ENCODE measurements at regions not wholly inside any gene's neighbourhood (a gene's known extent, or its start where the extent isn't known, plus 50 kb on each side); places are given as distances from the start of the nearest gene placed in this dataset.

GRCh38 chr9:88801214-88801796 lies 190.0 kb upstream of the S1PR3 start:
- no peak overlapping the region for H2AK5ac ChIP-seq (ENCODE audit: low read depth, low read length)
- H3K4me2 ChIP-seq (ENCODE audit: insufficient read depth in 1 of 2, low read depth in 2 of 2, low read length in 2 of 2), result no peak overlapping the region
- no peaks in the 10 kb centered on the region for H3K79me2 ChIP-seq (ENCODE audit: control insufficient read depth in 1 of 2, insufficient read depth in 2 of 2, low read length in 2 of 2)
- no peak overlapping the region for H3K27ac ChIP-seq (ENCODE audit: low read depth, low read length)
- H3K23me2 ChIP-seq (ENCODE audit: low read depth, low read length), result no peaks in the 10 kb centered on the region
- H4K20me1 ChIP-seq (replicated peaks in 1 of 2; ENCODE audit: control insufficient read depth in 1 of 2, insufficient read depth in 2 of 2, low read length in 2 of 2), result no peaks in the 10 kb centered on the region
- H2BK15ac ChIP-seq (ENCODE audit: low read length), result no peak overlapping the region
- no peak overlapping the region for H3K14ac ChIP-seq (ENCODE audit: insufficient read length)
- H3K4ac ChIP-seq (replicated peaks; ENCODE audit: insufficient read length, low read depth, low read length), result no peak overlapping the region
- H3K18ac ChIP-seq (ENCODE audit: extremely low read depth, low read length), result no peak overlapping the region
- H4K91ac ChIP-seq (replicated peaks; ENCODE audit: insufficient read length, low read length), result no peak overlapping the region
- no peak overlapping the region for H2BK20ac ChIP-seq (ENCODE audit: low read length)
- H3K79me1 ChIP-seq (ENCODE audit: low read depth, low read length), result no peaks in the 10 kb centered on the region
- H2BK120ac ChIP-seq (replicated peaks; ENCODE audit: low read depth, low read length), result no peak overlapping the region
- H3K9me3 ChIP-seq (ENCODE audit: insufficient read depth in 2 of 2, low read depth in 1 of 2, low read length in 1 of 2), result no peaks in the 10 kb centered on the region
- H2AFZ ChIP-seq (ENCODE audit: low read length), result no peak overlapping the region
- no peaks in the 10 kb centered on the region for H3K36me3 ChIP-seq (ENCODE audit: control insufficient read depth in 2 of 4, insufficient read depth in 4 of 4, low read length in 3 of 4)
- ChIA-PET POLR2A (ENCODE audit: partially characterized antibody) (no interaction called here), CTCF (ENCODE audit: partially characterized antibody) (interaction anchor here (1.7 kb wide), 1 partner anchor 12 kb away, joined by 4 read pairs; no protein-coding TSS in a partner anchor)
- H4K5ac ChIP-seq (ENCODE audit: insufficient read length, low read depth, low read length), result no peak overlapping the region
- FAIRE-seq (no peak), DNase-seq (ENCODE audit: low read depth in 1 of 2, low spot score in 2 of 2) (no peak)
- no peak overlapping the region for H4K8ac ChIP-seq (ENCODE audit: extremely low read depth, insufficient read depth, low read length)
- H3K4me3 ChIP-seq (ENCODE audit: extremely low read depth in 1 of 4, insufficient read depth in 2 of 4, low read depth in 3 of 4, low read length in 4 of 4), result no peak overlapping the region
- no peaks in the 10 kb centered on the region for H3K4me1 ChIP-seq (replicated peaks in 1 of 4; ENCODE audit: control insufficient read depth in 3 of 4, insufficient read depth in 4 of 4, low read length in 3 of 4)
- 81% methylated on average over 2 of the region's 2 CpGs; no CpG with 5 or more reads in 1 of the 2 experiments for WGBS, 2 experiments (ENCODE audit: extremely low coverage in 1 of 2, insufficient coverage in 1 of 2, insufficient read length in 1 of 2, insufficient replicate concordance in 2 of 2, low coverage in 1 of 2, low lambda C conversion rate in 2 of 2, missing lambda C conversion rate in 1 of 2)
- no peak overlapping the region for H3K23ac ChIP-seq (ENCODE audit: insufficient read length)
- H3K27me3 ChIP-seq (replicated peaks in 1 of 4; ENCODE audit: control insufficient read depth in 3 of 4, extremely low read depth in 1 of 4, insufficient read depth in 3 of 4, low read length in 3 of 4), result no peaks in the 10 kb centered on the region; a peak in 1 of 7 replicates
- no peak overlapping the region for H2BK5ac ChIP-seq (ENCODE audit: low read depth, low read length)
- H3K9ac ChIP-seq (replicated peaks in 1 of 4; ENCODE audit: extremely low read depth in 1 of 4, low read depth in 3 of 4, low read length in 3 of 4), result no peak overlapping the region
- no peak overlapping the region for H3K56ac ChIP-seq (replicated peaks; ENCODE audit: insufficient read length, low read depth, low read length)
- no peak overlapping the region for H2BK12ac ChIP-seq (ENCODE audit: low read depth, low read length)
- TF ChIP-seq TBP (IDR thresholded peaks at IDR 0.05; ENCODE audit: low read depth, low read length), result no peak
- TF ChIP-seq CHD2 (IDR thresholded peaks at IDR 0.05; ENCODE audit: low read length), result no peak
- no peak for TF ChIP-seq HDAC2 (IDR thresholded peaks at IDR 0.05; ENCODE audit: borderline replicate concordance in 1 of 2, low read depth in 2 of 2, low read length in 2 of 2)
- no peak for TF ChIP-seq RBBP5 (IDR thresholded peaks at IDR 0.05; ENCODE audit: borderline replicate concordance, low read depth, low read length)
- TF ChIP-seq MAX (IDR thresholded peaks at IDR 0.05), result no peak
- no peak for TF ChIP-seq CTCF (IDR thresholded peaks at IDR 0.05; ENCODE audit: control extremely low read depth in 1 of 3, insufficient read depth in 1 of 3, low read depth in 1 of 3, low read length in 3 of 3)
- TF ChIP-seq YY1 (IDR thresholded peaks at IDR 0.05; ENCODE audit: low read depth, low read length), result no peak
- TF ChIP-seq GABPA (IDR thresholded peaks at IDR 0.05; ENCODE audit: borderline replicate concordance, insufficient read depth, low read length), result no peak
- TF ChIP-seq CREB1 (IDR thresholded peaks at IDR 0.05), result no peak
- no peak for TF ChIP-seq TEAD4 (IDR thresholded peaks at IDR 0.05; ENCODE audit: low read depth, low read length)
- TF ChIP-seq NANOG (IDR thresholded peaks at IDR 0.05; ENCODE audit: insufficient read depth, low read depth, low read length, poor library complexity, severe bottlenecking), result no peak
- TF ChIP-seq KDM5A (IDR thresholded peaks at IDR 0.05; ENCODE audit: low read length), result no peak

Measured in H1 (cell line).